SJSA1 (cell line): ENCODE measurements at regions not wholly inside any gene's neighbourhood (a gene's known extent, or its start where the extent isn't known, plus 50 kb on each side); places are given as distances from the start of the nearest gene placed in this dataset.

Experiments
- DNase-seq, 2 experiments: peaks; one replicate each; pipeline ENCODE4 v3.0.0-alpha.2; 2015 to 2020; ENCODE audit warnings: low spot score in 2 of 2, low read depth in 1 of 2
- H3K27ac ChIP-seq: fragments of 250-450 bp; sonication (Bioruptor Pico); 2 replicates; pipeline ENCODE4 v1.5.1; 2020; ENCODE audit warnings: mild to moderate bottlenecking, moderate library complexity
- H3K27me3 ChIP-seq: fragments of 250-450 bp; sonication (Bioruptor Pico); replicated peaks from 2 replicates; pipeline ENCODE4 v1.5.1; 2020; ENCODE audit warnings: mild to moderate bottlenecking, moderate library complexity
- H3K36me3 ChIP-seq: fragments of 250-450 bp; sonication (Bioruptor Pico); 2 replicates; pipeline ENCODE4 v1.5.1; 2020; ENCODE audit warnings: mild to moderate bottlenecking
- H3K4me1 ChIP-seq: fragments of 250-450 bp; sonication (Bioruptor Pico); replicated peaks from 2 replicates; pipeline ENCODE4 v1.6.1; 2021; ENCODE audit warnings: mild to moderate bottlenecking
- H3K4me3 ChIP-seq: fragments of 250-450 bp; sonication (Bioruptor Pico); 2 replicates; pipeline ENCODE4 v1.5.1; 2020; ENCODE audit warnings: mild to moderate bottlenecking
- H3K9me3 ChIP-seq: fragments of 250-450 bp; sonication (Bioruptor Pico); replicated peaks from 2 replicates; pipeline ENCODE4 v1.5.1; 2020; ENCODE audit warnings: mild to moderate bottlenecking

- Histone ChIP-seq H3K36me3 (no peaks in the 10 kb centered on the region), H3K27ac (no peak overlapping the region), H3K27me3 (no peaks in the 10 kb centered on the region), H3K4me3 (no peak overlapping the region), H3K4me1 (no peaks in the 10 kb centered on the region), H3K9me3 (no peaks in the 10 kb centered on the region)
- no peak for DNase-seq
Observed at GRCh38 chr3:18656866-18657265, 231.7 kb upstream of the SATB1 start.

- no peak for DNase-seq
- Histone ChIP-seq H3K9me3 (no peaks in the 10 kb centered on the region), H3K4me3 (no peak overlapping the region), H3K4me1 (no peaks in the 10 kb centered on the region), H3K27me3 (no peaks in the 10 kb centered on the region), H3K27ac (no peak overlapping the region), H3K36me3 (no peaks in the 10 kb centered on the region)
Observed at GRCh38 chr3:18656410-18656809, 231.3 kb upstream of the SATB1 start.

GRCh38 chr3:18655827-18656226 lies 230.7 kb upstream of the SATB1 start:
- Histone ChIP-seq H3K4me1 (no peaks in the 10 kb centered on the region), H3K27me3 (no peaks in the 10 kb centered on the region), H3K27ac (no peak overlapping the region)

GRCh38 chr3:18652781-18653180 lies 227.6 kb upstream of the SATB1 start:
- DNase-seq: no peak
- no peak overlapping the region for H3K27ac ChIP-seq
- no peaks in the 10 kb centered on the region for H3K9me3 ChIP-seq
- no peaks in the 10 kb centered on the region for H3K4me1 ChIP-seq
- H3K36me3 ChIP-seq: no peaks in the 10 kb centered on the region
- H3K27me3 ChIP-seq: no peaks in the 10 kb centered on the region
- H3K4me3 ChIP-seq: no peak overlapping the region

More at GRCh38 chr3:18655827-18656226, 230.7 kb upstream of the SATB1 start:
- H3K4me3 ChIP-seq: no peak overlapping the region
- no peaks in the 10 kb centered on the region for H3K36me3 ChIP-seq
- no peaks in the 10 kb centered on the region for H3K9me3 ChIP-seq
- DNase-seq: no peak

- no peak for DNase-seq
- Histone ChIP-seq H3K9me3 (no peaks in the 10 kb centered on the region), H3K4me3 (no peak overlapping the region), H3K27me3 (no peaks in the 10 kb centered on the region), H3K36me3 (no peaks in the 10 kb centered on the region), H3K4me1 (no peaks in the 10 kb centered on the region), H3K27ac (no peak overlapping the region)
Observed at GRCh38 chr3:18650731-18651130, 225.6 kb upstream of the SATB1 start.

GRCh38 chr3:18649666-18650363 lies 224.7 kb upstream of the SATB1 start:
- H3K4me3 ChIP-seq: no peak overlapping the region
- no peaks in the 10 kb centered on the region for H3K27me3 ChIP-seq
- no peak for DNase-seq
- no peak overlapping the region for H3K27ac ChIP-seq
- no peaks in the 10 kb centered on the region for H3K9me3 ChIP-seq
- no peaks in the 10 kb centered on the region for H3K36me3 ChIP-seq
- no peaks in the 10 kb centered on the region for H3K4me1 ChIP-seq

- DNase-seq: no peak
- no peaks in the 10 kb centered on the region for H3K4me1 ChIP-seq
- no peak overlapping the region for H3K4me3 ChIP-seq
- H3K27me3 ChIP-seq: no peaks in the 10 kb centered on the region
- no peak overlapping the region for H3K27ac ChIP-seq
- H3K36me3 ChIP-seq: no peaks in the 10 kb centered on the region
- H3K9me3 ChIP-seq: no peaks in the 10 kb centered on the region
Observed at GRCh38 chr3:18648868-18649462, 223.8 kb upstream of the SATB1 start.

- Histone ChIP-seq H3K27me3 (no peaks in the 10 kb centered on the region), H3K9me3 (no peaks in the 10 kb centered on the region), H3K4me1 (no peaks in the 10 kb centered on the region), H3K36me3 (no peaks in the 10 kb centered on the region), H3K27ac (no peak overlapping the region), H3K4me3 (no peak overlapping the region)
- no peak for DNase-seq
Observed at GRCh38 chr3:18648159-18648558, 223.0 kb upstream of the SATB1 start.

- no peak for DNase-seq
- no peaks in the 10 kb centered on the region for H3K9me3 ChIP-seq
- no peaks in the 10 kb centered on the region for H3K27me3 ChIP-seq
- no peak overlapping the region for H3K4me3 ChIP-seq
- no peak overlapping the region for H3K27ac ChIP-seq
- H3K36me3 ChIP-seq: no peaks in the 10 kb centered on the region
- no peaks in the 10 kb centered on the region for H3K4me1 ChIP-seq
Observed at GRCh38 chr3:18645619-18646018, 220.5 kb upstream of the SATB1 start.

GRCh38 chr3:18643281-18643680 lies 218.1 kb upstream of the SATB1 start:
- no peak for DNase-seq
- Histone ChIP-seq H3K27me3 (no peaks in the 10 kb centered on the region), H3K4me1 (no peaks in the 10 kb centered on the region), H3K9me3 (no peaks in the 10 kb centered on the region), H3K4me3 (no peak overlapping the region), H3K36me3 (no peaks in the 10 kb centered on the region), H3K27ac (no peak overlapping the region)

- H3K4me3 ChIP-seq: no peak overlapping the region
- no peaks in the 10 kb centered on the region for H3K9me3 ChIP-seq
- H3K27me3 ChIP-seq: no peaks in the 10 kb centered on the region
- no peaks in the 10 kb centered on the region for H3K36me3 ChIP-seq
- no peak overlapping the region for H3K27ac ChIP-seq
- DNase-seq: no peak
- no peaks in the 10 kb centered on the region for H3K4me1 ChIP-seq
Observed at GRCh38 chr3:18641916-18642315, 216.8 kb upstream of the SATB1 start.

- DNase-seq: no peak
- Histone ChIP-seq H3K4me3 (no peak overlapping the region), H3K27ac (no peak overlapping the region), H3K36me3 (no peaks in the 10 kb centered on the region), H3K9me3 (no peaks in the 10 kb centered on the region), H3K27me3 (no peaks in the 10 kb centered on the region), H3K4me1 (no peaks in the 10 kb centered on the region)
Observed at GRCh38 chr3:18635215-18635614, 210.1 kb upstream of the SATB1 start.

GRCh38 chr3:18634461-18634860 lies 209.3 kb upstream of the SATB1 start:
- no peak overlapping the region for H3K27ac ChIP-seq
- no peaks in the 10 kb centered on the region for H3K36me3 ChIP-seq
- H3K4me3 ChIP-seq: no peak overlapping the region
- H3K4me1 ChIP-seq: no peaks in the 10 kb centered on the region
- no peaks in the 10 kb centered on the region for H3K27me3 ChIP-seq
- H3K9me3 ChIP-seq: no peaks in the 10 kb centered on the region
- DNase-seq: no peak

- no peaks in the 10 kb centered on the region for H3K9me3 ChIP-seq
- DNase-seq: no peak
Observed at GRCh38 chr3:18633002-18633401, 207.9 kb upstream of the SATB1 start.

GRCh38 chr3:18630295-18630694 lies 205.2 kb upstream of the SATB1 start:
- no peaks in the 10 kb centered on the region for H3K36me3 ChIP-seq

More at GRCh38 chr3:18633002-18633401, 207.9 kb upstream of the SATB1 start:
- H3K4me1 ChIP-seq: no peaks in the 10 kb centered on the region
- no peak overlapping the region for H3K4me3 ChIP-seq
- H3K36me3 ChIP-seq: no peaks in the 10 kb centered on the region
- no peaks in the 10 kb centered on the region for H3K27me3 ChIP-seq
- H3K27ac ChIP-seq: no peak overlapping the region

More at GRCh38 chr3:18630295-18630694, 205.2 kb upstream of the SATB1 start:
- DNase-seq: no peak
- H3K27me3 ChIP-seq: no peaks in the 10 kb centered on the region
- H3K9me3 ChIP-seq: no peaks in the 10 kb centered on the region
- H3K27ac ChIP-seq: no peak overlapping the region
- no peaks in the 10 kb centered on the region for H3K4me1 ChIP-seq
- no peak overlapping the region for H3K4me3 ChIP-seq
